ENCODE measurements at regions not wholly inside any gene's neighbourhood (a gene's known extent, or its start where the extent isn't known, plus 50 kb on each side); places are given as distances from the start of the nearest gene placed in this dataset.

DNA sequence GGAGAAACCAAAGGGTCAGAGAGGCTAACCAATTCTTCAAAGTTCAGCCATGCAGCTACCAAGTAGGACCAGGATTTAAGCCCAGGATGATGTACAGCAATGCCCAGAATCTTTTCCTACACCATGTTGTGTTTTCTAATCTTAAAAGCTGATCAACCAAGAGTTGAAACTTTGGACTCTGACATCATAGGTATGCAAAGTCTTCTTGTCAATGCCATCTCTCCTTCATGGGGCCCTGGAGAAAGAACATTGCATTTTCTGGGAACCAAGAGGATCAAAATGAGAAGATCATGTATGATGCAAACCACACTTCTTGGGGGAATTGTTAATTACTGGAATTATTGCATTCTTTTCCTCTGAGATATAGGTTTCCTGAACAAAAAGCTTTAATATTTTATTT lies 54.4 kb upstream of the XPA start:
- H3K36me3 Mint-ChIP-seq (ENCODE audit: low read depth) = no peaks in the 10 kb centered on the region
- intact Hi-C loops (cut with DNase I, micrococcal nuclease) = no loop called here
- CTCF ChIA-PET = no interaction called here

DNA sequence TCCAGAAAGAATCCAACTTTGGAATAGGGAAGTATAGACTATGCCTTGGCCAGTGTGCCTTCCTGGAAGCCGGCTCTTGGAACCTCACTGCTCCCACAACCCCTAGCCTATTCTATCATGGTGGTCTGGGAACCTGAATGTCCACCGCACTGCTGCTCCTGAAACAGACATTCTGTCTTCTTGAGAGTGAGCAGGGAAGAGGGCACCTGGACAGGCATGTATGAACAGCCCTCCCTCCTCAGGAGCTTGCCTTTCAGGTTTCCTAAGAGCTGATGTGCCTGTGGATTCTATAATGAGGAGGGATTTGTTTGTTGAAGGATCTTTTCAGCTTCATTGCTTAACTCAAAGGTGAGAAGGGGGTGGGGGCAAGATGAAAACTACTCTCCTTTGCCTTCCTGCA lies 55.1 kb upstream of the XPA start:
- H3K4me3 ChIP-seq (ENCODE audit: low read length) = no peak overlapping the region
- no peak overlapping the region for H3K4me3 Mint-ChIP-seq
- H3K9me3 ChIP-seq (ENCODE audit: control insufficient read depth in 1 of 2, insufficient read depth in 1 of 2, low read length in 2 of 2) = no peaks in the 10 kb centered on the region
- peaks cover 4 to 6% of the 10 kb centered on the region in 2 experiments for H3K27me3 ChIP-seq (ENCODE audit: control insufficient read depth in 1 of 2, insufficient read depth in 2 of 2, low read length in 2 of 2)
- POLR2A ChIA-PET = no interaction called here
- CTCF ChIA-PET = no interaction called here
- H3K27ac ChIP-seq (ENCODE audit: low read depth in 1 of 2, low read length in 2 of 2) = no peak overlapping the region
- no peak overlapping the region for H3K27ac Mint-ChIP-seq
- H3K9me3 Mint-ChIP-seq = peaks cover 2% of the 10 kb centered on the region
- H3K27me3 Mint-ChIP-seq = peaks cover 18% of the 10 kb centered on the region
- DNase-seq (no peak), ATAC-seq (ENCODE audit: poor library complexity) (no peak)
- no peaks in the 10 kb centered on the region for H3K36me3 Mint-ChIP-seq (ENCODE audit: low read depth)
- H3K4me1 Mint-ChIP-seq (ENCODE audit: low read depth) = no peaks in the 10 kb centered on the region
- intact Hi-C loops (cut with DNase I, micrococcal nuclease) = no loop called here
- no peaks in the 10 kb centered on the region for H3K36me3 ChIP-seq (ENCODE audit: insufficient read depth, low read length)
- no peaks in the 10 kb centered on the region for H3K4me1 ChIP-seq (ENCODE audit: insufficient read depth, low read length)
- TF ChIP-seq, protein P1, sequence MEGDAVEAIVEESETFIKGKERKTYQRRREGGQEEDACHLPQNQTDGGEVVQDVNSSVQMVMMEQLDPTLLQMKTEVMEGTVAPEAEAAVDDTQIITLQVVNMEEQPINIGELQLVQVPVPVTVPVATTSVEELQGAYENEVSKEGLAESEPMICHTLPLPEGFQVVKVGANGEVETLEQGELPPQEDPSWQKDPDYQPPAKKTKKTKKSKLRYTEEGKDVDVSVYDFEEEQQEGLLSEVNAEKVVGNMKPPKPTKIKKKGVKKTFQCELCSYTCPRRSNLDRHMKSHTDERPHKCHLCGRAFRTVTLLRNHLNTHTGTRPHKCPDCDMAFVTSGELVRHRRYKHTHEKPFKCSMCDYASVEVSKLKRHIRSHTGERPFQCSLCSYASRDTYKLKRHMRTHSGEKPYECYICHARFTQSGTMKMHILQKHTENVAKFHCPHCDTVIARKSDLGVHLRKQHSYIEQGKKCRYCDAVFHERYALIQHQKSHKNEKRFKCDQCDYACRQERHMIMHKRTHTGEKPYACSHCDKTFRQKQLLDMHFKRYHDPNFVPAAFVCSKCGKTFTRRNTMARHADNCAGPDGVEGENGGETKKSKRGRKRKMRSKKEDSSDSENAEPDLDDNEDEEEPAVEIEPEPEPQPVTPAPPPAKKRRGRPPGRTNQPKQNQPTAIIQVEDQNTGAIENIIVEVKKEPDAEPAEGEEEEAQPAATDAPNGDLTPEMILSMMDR (IDR thresholded peaks at IDR 0.05) = no peak

More for the DNA sequence above, 54.4 kb upstream of the XPA start:
- Mint-ChIP-seq H3K9me3 (peaks cover 2% of the 10 kb centered on the region), H3K27me3 (peaks cover 21% of the 10 kb centered on the region), H3K4me3 (no peak overlapping the region), H3K4me1 (ENCODE audit: low read depth) (no peaks in the 10 kb centered on the region), H3K27ac (no peak overlapping the region)
- H3K9me3 ChIP-seq (ENCODE audit: control insufficient read depth in 1 of 2, insufficient read depth in 1 of 2, low read length in 2 of 2) = no peaks in the 10 kb centered on the region
- POLR2A ChIA-PET = interaction anchor here (1.0 kb wide), 1 partner anchor 15 kb away, joined by 3 read pairs; no protein-coding TSS in a partner anchor
- H3K4me3 ChIP-seq (ENCODE audit: low read length) = no peak overlapping the region
- no peak overlapping the region for H3K27ac ChIP-seq (ENCODE audit: low read depth in 1 of 2, low read length in 2 of 2)
- TF ChIP-seq, protein P1 (IDR thresholded peaks at IDR 0.05) = no peak
- no peaks in the 10 kb centered on the region for H3K4me1 ChIP-seq (ENCODE audit: insufficient read depth, low read length)
- H3K36me3 ChIP-seq (ENCODE audit: insufficient read depth, low read length) = no peaks in the 10 kb centered on the region
- peaks cover 7 to 9% of the 10 kb centered on the region in 2 experiments for H3K27me3 ChIP-seq (ENCODE audit: control insufficient read depth in 1 of 2, insufficient read depth in 2 of 2, low read length in 2 of 2)
- DNase-seq = no peak
- no peak for ATAC-seq (ENCODE audit: poor library complexity)

DNA sequence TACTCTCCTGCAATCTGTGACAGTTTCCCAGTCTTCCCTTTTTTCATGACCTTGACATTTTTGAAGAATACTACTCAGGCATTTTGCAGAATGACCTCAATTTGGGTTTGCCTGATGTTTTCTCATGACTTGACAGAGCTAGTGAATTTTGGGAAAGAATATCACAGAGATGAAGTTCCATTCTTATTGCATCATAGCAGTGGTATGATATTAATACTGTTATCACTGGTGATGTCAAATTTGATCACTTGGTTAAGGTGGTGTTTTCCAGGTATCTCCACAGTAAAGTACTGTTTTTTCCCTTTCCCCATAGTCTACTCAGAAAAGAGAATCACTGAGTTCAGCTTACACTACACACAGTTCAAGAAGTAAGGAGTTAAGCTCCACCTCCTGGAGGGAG lies 56.2 kb upstream of the XPA start:
- Mint-ChIP-seq H3K27me3 (peaks cover 19% of the 10 kb centered on the region), H3K36me3 (ENCODE audit: low read depth) (no peaks in the 10 kb centered on the region), H3K4me3 (no peak overlapping the region), H3K27ac (no peak overlapping the region), H3K9me3 (peaks cover 2% of the 10 kb centered on the region), H3K4me1 (ENCODE audit: low read depth) (no peaks in the 10 kb centered on the region)
- Histone ChIP-seq H3K4me3 (ENCODE audit: low read length) (no peak overlapping the region), H3K4me1 (ENCODE audit: insufficient read depth, low read length) (no peaks in the 10 kb centered on the region), H3K9me3 (ENCODE audit: control insufficient read depth in 1 of 2, insufficient read depth in 1 of 2, low read length in 2 of 2) (no peaks in the 10 kb centered on the region), H3K36me3 (ENCODE audit: insufficient read depth, low read length) (no peaks in the 10 kb centered on the region), H3K27ac (ENCODE audit: low read depth in 1 of 2, low read length in 2 of 2) (no peak overlapping the region), H3K27me3 (ENCODE audit: control insufficient read depth in 1 of 2, insufficient read depth in 2 of 2, low read length in 2 of 2) (peaks cover 0 to 4% of the 10 kb centered on the region in 2 experiments)
- intact Hi-C loops (cut with DNase I, micrococcal nuclease) = no loop called here
- DNase-seq = no peak
- ChIA-PET CTCF (no interaction called here), POLR2A (no interaction called here)
- TF ChIP-seq, protein P1 (IDR thresholded peaks at IDR 0.05) = no peak
- no peak for ATAC-seq (ENCODE audit: poor library complexity)
